ENCODE measurements at regions not wholly inside any gene's neighbourhood (a gene's known extent, or its start where the extent isn't known, plus 50 kb on each side); places are given as distances from the start of the nearest gene placed in this dataset.

GRCh38 chr18:39843546-39843945 is 2111.5 kb upstream of the PIK3C3 start:
- no peak for TF ChIP-seq CTCF (IDR thresholded peaks at IDR 0.05; ENCODE audit: insufficient read depth, low read length, poor library complexity, severe bottlenecking)
- no peak for TF ChIP-seq EZH2phosphoT487 (conservative IDR thresholded peaks at IDR 0.05; ENCODE audit: low read length)

Measured in SU-DHL-6 (cell line).